HPDE6-E6E7 (cell line): ENCODE measurements at regions not wholly inside any gene's neighbourhood (a gene's known extent, or its start where the extent isn't known, plus 50 kb on each side); places are given as distances from the start of the nearest gene placed in this dataset.
A peak's percentile ranks its signal among the peaks of the same experiment; 100 is the strongest.

Experiments used
- DNase-seq: peaks from one replicate; pipeline ENCODE4 v3.0.0; 2011; ENCODE audit warnings: missing footprints; ENCODE audit errors: extremely low spot score

DNA sequence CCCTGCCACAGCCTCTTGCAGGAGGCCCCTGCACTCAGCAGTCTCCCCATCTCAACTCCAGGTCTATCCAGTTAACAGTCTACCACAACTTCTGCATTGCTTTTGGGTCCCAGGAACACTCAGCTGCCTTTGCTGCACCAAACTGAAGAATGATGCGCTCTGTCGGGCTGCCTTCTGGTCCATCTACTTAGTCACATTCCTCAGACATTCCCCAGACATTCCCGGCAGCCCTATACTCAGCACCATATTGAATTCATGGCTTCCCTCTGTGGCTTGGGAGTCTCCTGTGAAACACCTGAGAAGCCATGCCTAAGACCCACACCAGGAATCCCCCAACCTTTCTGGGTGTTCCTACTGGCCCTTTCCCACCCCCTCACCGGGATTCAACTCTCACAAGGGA is 99.6 kb upstream of the COL21A1 start:
- no peak for DNase-seq

DNA sequence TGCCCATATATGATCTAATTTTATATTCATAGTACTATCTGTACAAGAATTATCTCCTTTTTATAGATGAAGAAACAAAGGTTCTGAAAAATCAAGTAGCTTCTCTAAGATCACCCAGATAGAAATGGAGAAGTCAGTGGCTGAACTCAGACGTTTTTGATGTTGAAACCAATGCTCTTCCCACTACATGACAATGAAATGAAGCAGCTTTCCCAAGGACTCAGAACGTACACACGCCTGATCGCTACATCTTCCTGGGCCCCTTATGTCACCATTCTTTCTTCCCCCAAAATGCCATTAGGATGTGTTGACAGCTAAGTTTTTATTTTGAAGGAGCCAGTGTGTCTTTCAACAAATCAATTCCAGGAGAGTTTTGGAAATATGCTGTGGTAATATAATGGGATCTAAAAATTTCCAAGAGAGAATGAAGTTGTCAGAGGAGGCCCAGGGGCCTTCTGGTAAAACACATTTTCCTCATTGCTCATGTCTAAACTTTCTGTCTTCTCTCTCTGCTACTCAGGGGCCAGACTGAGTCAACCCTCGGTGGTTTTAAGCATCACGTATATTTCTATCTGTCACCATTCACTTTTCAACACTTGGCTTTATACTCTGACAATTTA is 98.1 kb upstream of the COL21A1 start:
- no peak for DNase-seq

DNA sequence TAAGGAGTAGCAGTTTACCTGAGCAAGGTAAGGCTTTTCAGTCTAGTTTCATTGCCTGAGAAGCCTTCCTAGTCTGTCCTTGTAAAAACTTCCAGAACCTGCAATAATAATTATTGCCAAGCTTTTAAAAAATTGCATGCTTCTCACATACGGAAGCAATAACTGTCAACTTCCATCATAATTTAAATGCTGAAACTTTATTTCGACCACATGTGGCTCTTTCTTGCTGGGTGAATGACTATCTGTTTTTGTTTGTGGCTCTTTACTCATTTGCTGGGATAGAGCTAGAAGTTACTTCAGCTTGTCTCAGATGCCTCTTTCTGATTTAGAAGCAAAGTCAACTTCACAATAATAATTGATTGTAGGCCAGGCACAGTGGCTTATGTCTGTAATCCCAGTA is 95.9 kb upstream of the COL21A1 start:
- DNase-seq, result no peak

DNA sequence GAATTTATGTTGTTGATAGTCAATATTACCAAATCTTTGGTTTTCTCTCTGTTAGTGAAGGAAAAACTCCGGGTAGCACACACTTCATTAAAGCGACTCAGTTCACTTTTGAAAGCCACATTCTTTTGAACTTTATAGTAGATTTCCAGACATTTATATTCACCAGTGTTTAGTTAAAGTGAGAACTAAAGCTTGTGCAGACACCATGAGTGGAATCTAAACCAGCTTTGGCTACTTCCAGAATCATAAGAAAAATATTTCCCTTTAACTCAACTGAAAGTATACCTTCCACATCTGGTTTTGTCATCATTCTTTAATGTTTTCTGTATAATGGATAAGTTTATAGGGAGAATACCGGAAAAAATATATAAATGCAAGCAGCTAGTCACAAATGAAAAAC is 92.1 kb upstream of the COL21A1 start:
- no peak for DNase-seq

DNA sequence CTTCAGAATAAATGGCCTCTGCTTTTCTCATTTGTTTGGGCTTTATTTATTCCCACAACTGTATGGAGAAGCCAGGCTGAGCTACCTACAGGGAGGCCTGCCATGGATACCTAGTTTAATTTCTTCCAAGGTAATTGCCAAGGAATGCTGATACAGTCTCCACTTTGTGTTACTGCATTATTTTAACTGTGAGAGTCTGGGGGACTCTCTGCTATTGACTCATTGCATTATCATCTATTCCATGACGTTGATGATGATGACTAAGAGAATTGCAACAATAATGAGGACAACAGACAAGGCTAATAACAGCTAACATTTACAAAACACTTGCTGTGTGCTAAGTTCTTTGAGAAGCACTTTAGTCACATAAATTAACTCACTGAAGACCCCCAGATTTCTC is 88.3 kb upstream of the COL21A1 start:
- DNase-seq, result peak; percentile 49

DNA sequence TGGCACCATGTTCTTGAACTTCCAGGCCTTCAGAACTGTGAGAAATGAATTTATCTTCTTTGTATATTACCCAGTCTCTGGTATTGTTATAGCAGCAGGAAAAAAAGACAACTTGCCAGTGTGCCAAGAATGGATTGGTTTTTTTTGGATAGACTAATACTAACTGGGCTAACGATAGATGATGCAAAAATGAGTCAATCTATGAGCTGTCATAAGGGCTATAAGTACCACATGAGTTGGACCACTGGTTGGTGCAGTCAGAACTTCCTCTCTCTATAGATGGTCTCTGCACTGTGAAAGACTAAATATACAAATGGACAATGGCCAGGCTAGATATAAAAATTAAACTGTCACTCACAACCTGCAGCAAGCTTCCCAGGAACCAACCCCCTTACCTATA is 87.6 kb upstream of the COL21A1 start:
- DNase-seq, result peak; percentile 29

DNA sequence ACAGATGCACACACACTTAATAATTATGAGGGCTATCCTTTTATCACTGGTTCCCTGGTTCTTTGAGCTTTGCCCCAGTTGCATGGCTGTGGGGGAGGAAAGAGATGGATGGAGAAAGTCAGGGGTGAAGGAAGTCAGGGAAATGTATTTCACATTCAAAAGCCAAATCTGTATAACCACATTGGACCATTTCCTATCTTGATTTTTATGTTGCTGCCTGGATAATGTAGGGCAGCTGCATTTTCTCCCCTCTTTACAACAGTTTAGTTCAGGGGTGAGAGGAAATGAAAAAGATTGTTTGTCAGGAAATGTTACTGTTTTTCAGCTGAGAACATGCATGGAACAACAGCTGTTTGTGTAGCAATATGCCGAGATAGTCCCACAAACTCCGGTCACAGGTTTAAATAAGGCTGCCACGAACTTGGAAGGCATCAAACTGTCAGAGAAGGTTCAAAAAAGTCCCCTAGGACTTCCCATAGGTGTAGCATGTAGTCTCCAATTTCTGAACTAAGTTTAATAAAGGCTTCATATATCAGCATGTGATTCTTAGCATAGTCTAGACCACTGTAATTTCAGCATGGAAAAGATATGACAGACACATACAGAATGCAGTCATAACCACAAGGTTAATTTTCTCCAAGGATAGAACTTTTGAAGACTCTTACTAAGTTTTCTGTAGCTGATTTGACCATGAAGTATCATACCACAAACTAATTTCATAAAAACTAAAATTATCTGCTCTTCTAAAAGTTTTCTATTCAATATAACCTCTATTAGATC is 82.1 kb upstream of the COL21A1 start:
- DNase-seq, result no peak

DNA sequence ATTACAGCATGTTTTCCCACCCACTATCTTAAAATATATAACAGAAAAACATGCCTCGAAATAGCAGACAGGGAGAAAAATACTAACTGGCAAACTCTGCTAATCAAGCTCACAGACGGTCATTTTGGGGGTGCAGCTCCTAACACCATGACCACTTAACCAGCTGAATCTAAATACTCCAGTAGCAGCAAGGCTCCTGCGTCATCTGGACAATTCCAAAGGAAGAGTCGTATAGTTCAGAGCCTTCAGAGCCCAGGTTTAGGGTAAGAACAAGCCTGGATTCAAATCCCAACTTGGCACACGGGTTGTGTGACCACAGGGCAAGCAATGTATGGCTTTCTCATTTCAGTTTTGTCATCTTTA is 81.3 kb upstream of the COL21A1 start:
- DNase-seq, result no peak

DNA sequence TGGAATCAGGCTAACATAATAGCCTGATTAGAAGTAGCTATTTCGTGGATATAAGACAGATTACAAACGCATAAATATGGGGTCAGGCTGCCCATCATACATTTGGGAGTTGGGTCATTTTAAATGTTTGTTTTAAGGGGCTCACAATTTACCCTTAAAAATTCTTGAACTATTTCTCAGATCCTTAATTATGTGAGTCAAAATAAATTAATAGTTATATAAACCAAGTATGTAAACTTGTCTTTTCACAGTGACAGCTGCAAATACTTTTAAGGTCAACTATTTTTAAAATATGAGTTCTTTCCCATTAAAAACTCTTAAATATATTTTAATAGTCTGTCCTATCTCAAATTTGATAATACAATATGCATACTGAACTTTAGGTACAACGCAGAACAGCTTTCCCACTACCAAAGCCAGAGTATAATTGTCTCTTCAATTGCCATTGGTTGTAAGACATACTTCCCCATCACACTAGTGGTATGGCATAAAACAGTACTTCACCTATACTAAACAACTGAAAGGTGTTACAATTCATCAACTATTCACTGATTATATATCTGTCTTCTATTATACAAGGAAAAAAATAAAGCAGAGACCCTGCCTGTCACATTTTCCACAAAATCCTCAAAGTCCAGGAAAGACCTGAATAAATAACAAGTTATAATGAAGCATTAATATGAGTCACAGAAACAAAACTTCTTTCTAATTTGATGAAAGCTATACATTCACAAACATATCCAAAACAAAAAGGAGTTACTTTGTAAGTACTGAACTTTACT is 80.8 kb upstream of the COL21A1 start:
- DNase-seq, result no peak

DNA sequence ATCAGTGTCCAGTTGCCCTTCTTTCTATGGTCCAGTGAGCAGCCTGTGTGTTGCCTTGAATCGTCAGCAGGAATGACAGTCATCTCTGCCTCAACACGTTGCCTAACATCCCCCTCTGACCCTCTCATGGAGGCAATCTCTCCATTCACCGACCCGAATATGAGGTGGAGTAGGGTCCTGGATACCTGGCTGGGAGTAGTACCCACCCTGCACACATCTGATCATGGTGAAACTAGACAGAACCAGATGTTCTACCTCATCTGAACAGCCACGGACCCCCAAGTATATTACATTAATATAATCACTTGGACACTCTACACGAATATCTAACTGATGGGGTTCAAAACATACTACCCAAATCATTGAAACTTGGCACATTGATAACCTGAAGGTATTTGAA is 77.0 kb upstream of the COL21A1 start:
- no peak for DNase-seq

DNA sequence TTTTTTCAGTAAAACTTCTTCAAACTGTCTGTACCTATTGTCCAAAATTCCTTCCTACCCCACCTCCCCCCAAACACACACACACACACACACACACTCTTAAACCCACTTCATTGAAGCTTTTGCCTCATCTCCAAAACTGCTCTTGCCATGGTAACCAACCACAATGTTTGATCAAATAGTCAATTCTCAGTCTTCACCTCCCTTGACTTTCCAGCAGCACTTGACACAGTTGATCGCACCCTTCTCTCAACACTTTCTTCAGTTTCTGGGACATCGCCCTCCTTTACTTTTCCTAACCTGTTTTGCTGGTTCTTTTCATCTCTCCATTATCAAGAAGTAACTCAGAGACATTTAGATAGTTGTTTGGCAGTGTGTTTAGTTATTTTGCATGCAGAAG is 71.5 kb upstream of the COL21A1 start:
- DNase-seq, result no peak

DNA sequence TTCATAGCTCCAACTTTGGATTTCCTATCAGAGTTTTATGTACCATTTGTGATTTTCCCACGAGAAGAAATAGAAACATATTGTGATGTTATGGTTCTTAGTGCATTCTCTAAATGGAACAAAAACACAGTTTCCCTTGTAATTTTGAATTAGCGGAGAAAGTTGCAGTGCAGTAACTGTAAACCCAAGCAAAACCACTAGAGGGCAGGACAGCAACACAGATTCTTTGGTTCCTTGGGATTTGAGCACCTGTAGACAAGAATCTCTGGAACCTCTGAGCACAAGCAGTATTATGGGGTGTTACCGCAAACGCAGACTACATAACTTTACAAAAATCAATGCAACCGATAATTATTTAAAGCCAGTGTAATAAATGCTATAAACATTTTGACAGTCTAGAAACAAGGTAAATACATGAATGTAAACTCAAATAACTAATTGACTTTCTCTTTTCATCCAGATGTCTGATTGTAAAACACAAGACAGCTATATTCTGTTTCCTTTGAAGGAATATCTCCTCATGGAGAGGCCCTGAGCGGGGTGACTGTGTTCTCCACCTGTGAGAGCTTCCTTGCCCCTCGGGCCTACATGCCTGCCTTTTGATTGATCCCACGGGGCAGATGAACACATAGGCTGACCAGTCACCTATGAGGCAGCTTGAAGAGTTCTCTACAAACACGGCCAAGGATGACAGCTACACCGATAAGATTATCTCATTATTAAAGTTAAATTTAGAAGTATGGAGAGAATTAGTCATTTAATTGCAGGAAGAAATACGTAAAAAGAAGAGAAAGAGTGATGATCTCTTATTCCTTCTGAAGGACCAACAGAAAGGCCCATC is 67.5 kb upstream of the COL21A1 start:
- DNase-seq, result peak; percentile 39

DNA sequence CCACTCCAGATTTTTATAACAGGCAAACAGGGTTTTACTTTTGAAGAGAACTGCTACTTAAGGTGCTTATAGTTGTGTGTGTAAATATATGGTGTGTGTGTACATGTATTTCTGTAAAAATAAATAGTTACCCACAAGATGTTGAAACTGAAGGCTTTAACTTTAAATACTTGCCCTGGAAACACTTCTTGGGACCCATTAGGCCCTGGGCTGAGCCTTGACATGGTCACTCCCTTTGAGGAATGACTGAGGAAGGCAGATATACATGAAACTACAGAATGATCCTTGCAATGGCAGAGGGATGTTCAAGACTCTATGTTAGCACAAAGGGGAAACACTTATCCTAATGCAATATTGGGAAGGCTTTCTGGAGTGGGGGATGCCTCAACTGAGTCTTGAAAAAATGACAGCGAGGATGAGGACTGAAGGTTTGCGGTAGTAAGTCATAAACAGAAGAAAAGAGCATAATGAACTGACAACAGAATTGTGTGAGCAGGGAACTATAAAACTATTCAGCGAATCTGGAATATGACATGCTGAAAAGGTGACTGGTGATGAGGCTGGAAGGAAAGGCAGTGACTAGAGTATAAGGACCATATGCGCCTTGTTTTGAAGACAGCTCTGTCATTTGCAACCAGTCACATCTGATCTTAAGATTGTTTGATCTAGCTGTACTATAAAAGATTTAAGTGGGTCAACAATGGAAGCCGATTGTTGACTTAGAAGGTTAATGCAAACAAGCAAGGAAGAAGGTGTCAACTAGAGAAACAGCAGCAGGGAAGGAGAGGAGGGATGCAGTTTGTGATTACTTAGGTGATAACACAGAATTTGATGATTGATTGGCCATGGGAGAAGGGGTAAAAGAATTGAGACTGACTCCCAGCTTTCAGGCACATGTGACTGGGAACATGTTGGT is 64.4 kb upstream of the COL21A1 start:
- DNase-seq, result no peak

DNA sequence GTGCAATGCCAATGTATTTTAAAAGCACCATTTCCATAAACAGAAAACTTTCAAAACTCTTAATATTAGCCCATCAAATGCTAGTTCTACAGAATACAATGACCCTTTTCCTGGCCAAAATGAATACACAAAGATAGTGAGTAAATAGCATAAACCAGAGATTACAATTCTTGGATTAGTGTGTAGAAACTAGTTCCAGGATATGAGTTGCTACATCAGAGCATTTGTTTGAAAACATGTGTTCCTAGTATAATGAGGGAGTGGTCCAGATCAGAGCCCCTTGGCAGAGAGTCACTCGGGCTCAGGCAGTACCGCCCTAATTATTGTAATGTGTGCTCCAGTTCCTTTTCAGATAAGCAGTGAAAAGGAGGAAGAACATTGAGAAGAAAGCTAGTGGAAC is 63.7 kb upstream of the COL21A1 start:
- no peak for DNase-seq

DNA sequence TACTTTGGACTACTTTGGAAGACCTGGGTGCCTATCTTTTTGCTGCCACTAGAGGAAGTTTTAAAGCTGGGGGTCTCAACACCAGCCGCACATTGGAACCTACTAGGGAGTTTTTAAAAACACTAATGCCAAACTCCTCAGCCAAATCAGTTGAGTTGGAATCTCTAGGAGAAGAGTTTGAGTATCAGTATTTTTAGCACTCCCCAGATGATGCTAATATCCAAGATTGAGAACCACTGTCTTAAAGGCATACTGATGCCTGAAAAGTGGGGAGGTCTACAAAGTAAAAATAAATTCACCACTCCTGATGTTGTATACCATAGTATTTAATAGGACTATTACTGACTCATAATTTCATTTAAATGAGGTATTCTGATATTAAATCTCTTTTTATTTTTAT is 62.9 kb upstream of the COL21A1 start:
- DNase-seq, result no peak

DNA sequence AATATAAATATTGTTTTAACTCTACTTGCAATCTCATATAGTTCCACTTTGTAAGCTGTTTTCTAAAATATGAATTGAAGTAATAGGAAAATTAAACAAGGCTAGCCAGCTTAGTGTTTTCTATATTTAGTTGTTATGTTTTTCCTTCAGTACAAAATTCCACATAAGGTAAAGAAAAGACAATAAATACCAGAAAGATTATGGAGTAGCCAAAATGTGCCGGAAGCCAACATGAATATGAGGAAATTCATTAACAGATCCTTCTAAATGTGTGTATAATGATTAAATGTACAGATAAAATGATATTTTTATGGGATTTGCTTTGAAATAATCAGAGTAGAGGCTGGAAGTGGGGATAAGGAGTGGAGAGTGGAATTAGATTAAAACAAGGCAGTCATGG is 52.5 kb upstream of the COL21A1 start:
- DNase-seq, result no peak

DNA sequence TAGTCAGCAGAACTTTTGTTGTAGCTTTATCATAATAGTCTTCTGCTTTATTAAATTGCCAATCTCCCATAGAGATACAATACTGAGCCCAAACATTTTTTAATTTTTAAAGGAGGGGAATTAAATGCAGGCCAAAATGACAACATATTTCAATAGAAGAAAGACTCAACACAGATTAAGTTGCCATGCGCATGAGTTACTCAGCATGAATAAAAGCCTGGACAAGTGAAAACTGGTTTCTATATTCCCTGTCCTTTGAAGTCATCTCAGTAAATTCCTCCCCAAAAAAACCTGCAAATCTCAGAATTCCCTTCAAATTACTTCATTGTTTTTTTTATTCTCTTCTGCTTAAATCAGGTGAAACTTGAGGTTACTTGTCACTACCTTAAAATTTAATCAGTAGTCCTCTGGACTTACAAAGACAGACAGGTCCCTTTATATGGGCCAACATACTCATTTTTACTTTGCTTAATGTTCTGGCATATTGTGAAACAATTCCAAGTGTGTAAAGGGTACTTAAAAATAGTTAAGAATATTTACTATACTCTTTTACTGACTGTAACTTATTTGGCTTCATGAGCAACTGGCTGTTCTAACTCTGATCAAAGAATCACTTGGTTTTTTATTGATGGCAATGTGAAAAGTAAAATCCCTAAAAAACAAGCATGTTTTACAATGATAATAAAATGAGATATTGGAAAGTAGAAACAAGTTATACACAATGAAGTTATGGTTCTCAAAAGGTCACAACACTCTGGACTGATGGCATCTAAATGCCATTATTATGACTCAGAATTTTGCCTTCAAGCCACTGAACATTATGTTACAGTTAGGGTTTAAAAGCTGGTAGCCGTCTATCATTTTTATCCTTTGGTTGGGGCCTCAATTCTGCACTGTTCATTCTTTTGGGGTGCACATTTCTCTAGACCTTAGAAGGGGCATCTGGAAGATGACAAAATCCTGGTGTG is 49.9 kb upstream of the COL21A1 start:
- no peak for DNase-seq
